ENCODE measurements at regions not wholly inside any gene's neighbourhood (a gene's known extent, or its start where the extent isn't known, plus 50 kb on each side); places are given as distances from the start of the nearest gene placed in this dataset.

DNA sequence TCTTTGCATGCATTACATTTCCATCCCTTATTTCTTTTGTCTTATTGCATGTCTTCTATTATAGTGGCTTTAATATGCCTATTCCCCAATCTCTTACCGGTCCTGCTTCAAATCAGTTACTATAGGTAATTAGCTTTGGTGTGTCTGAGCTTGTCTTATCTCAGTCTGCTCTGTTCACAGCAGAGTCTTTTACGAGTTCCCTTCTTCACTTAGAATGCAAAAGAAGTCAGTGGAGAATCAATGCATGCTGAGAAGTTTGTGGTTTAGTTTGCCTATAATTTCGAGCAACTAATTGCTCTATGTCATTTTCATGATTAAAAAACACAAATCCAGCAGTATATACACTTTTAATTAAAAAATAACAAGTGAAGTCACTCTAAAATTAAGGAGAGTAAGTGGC is 545.0 kb downstream of the SLCO4C1 start:
- POLR2A ChIA-PET, result no interaction called here
- Histone ChIP-seq H3K27ac (ENCODE audit: extremely low read depth, low read depth, low read length) (no peak overlapping the region), H4K20me1 (replicated peaks; ENCODE audit: control insufficient read depth, insufficient read depth, low read length) (no peaks in the 10 kb centered on the region), H3K79me2 (ENCODE audit: control insufficient read depth, insufficient read depth, low read length) (no peaks in the 10 kb centered on the region), H3K9me1 (ENCODE audit: control insufficient read depth, insufficient read depth, low read length) (no peaks in the 10 kb centered on the region), H3K27me3 (ENCODE audit: control insufficient read depth in 2 of 2, insufficient read depth in 2 of 2, low read length in 2 of 2) (no peaks in the 10 kb centered on the region), H3K9ac (ENCODE audit: insufficient read depth in 1 of 2, low read depth in 2 of 2, low read length in 2 of 2) (no peak overlapping the region), H3K9me3 (replicated peaks; ENCODE audit: control insufficient read depth, insufficient read depth, low read depth, low read length) (no peaks in the 10 kb centered on the region), H3K4me1 (replicated peaks in 1 of 2; ENCODE audit: control insufficient read depth in 2 of 2, insufficient read depth in 2 of 2, low read length in 2 of 2) (no peaks in the 10 kb centered on the region), H3K36me3 (ENCODE audit: control insufficient read depth, insufficient read depth, low read length) (no peaks in the 10 kb centered on the region), H2AFZ (ENCODE audit: low read depth, low read length) (no peak overlapping the region), H3K4me3 (no peak overlapping the region), H3K4me2 (ENCODE audit: insufficient read depth, low read length) (no peak overlapping the region)
- BruUV-seq (replicated peaks), result no TSS peak
- WGBS (ENCODE audit: insufficient coverage, low coverage, missing lambda C conversion rate), result 0% methylated on average over 3 of the region's 3 CpGs
- DNase-seq (ENCODE audit: extremely low read depth in 1 of 4, low spot score in 3 of 4) (no peak), FAIRE-seq (no peak), ATAC-seq (no peak)
- in situ Hi-C loops (cut with MboI) (no loop called here), intact Hi-C loops (cut with micrococcal nuclease) (no loop called here)
- CTCF ChIA-PET (ENCODE audit: low intra/inter-chr PET ratio), result no interaction called here
- TF ChIP-seq U2AF2 (optimal IDR thresholded peaks at IDR 0.05; ENCODE audit: low read depth, low read length) (no peak), MYBL2 (IDR thresholded peaks at IDR 0.05; ENCODE audit: low read depth) (no peak), MYBL2 (CRISPR knock-in tag; IDR thresholded peaks at IDR 0.05; ENCODE audit: borderline replicate concordance) (no peak), ETS1 (conservative IDR thresholded peaks at IDR 0.05; ENCODE audit: control insufficient read depth, low read depth, low read length) (no peak), NKRF (IDR thresholded peaks at IDR 0.05; ENCODE audit: borderline replicate concordance) (no peak), CREB3L1 (IDR thresholded peaks at IDR 0.05; ENCODE audit: borderline replicate concordance, low read depth) (no peak), RBM25 (IDR thresholded peaks at IDR 0.05; ENCODE audit: low read depth, low read length, severe bottlenecking) (no peak)
- TF ChIP-seq, protein P1, sequence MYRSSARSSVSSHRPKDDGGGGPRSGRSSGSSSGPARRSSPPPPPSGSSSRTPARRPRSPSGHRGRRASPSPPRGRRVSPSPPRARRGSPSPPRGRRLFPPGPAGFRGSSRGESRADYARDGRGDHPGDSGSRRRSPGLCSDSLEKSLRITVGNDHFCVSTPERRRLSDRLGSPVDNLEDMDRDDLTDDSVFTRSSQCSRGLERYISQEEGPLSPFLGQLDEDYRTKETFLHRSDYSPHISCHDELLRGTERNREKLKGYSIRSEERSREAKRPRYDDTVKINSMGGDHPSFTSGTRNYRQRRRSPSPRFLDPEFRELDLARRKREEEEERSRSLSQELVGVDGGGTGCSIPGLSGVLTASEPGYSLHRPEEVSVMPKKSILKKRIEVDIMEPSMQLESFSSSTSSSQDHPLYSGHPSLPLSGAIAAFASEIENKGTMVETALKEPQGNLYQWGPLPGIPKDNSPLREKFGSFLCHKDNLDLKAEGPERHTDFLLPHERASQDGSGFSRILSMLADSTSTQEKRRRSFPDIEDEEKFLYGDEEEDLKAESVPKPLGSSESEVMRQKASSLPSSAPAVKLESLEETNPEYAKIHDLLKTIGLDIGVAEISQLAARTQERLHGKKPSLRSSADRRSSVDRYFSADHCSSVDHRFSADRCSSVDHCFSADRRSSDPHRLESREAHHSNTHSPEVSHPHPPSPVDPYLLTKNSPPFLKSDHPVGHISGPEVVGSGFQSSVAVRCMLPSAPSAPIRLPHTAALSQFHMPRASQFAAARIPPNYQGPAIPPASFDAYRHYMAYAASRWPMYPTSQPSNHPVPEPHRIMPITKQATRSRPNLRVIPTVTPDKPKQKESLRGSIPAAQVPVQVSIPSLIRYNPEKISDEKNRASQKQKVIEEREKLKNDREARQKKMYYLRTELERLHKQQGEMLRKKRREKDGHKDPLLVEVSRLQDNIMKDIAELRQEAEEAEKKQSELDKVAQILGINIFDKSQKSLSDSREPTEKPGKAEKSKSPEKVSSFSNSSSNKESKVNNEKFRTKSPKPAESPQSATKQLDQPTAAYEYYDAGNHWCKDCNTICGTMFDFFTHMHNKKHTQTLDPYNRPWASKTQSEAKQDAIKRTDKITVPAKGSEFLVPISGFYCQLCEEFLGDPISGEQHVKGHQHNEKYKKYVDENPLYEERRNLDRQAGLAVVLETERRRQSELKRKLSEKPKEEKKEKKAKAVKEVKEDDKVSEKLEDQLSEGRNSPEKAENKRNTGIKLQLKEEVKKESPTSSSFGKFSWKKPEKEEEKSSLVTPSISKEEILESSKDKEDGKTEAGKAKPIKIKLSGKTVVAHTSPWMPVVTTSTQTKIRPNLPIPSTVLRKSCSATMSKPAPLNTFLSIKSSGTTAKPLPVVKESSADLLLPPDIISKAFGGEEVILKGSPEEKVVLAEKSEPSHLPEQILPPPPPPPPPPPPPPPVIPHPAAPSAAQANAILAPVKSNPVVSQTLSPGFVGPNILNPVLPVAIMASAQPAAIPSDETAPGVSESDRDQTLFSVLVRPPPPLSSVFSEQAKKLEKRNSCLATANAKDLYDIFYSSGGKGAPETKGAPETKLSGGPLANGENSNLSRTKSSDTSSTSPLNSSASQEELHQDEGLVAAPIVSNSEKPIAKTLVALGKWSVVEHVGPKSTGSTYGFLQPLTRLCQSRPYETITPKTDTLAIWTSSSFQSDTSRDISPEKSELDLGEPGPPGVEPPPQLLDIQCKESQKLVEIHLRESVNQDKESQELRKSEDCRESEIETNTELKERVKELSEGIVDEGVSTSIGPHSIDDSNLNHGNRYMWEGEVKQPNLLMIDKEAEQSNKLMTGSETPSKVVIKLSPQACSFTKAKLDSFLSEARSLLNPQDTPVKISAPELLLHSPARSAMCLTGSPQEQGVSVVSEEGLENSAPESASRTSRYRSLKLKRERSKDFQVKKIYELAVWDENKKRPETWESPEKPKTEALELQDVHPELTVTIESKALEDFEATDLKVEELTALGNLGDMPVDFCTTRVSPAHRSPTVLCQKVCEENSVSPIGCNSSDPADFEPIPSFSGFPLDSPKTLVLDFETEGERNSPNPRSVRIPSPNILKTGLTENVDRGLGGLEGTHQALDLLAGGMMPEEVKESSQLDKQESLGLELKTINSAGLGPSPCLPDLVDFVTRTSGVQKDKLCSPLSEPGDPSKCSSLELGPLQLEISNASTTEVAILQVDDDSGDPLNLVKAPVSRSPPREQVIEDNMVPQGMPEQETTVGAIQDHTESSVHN (IDR thresholded peaks at IDR 0.05; ENCODE audit: borderline replicate concordance in 1 of 2, low read depth in 1 of 2), result no peak

Measured in K562 (cell line).